KOPT-K1 (cell line): ENCODE measurements at regions not wholly inside any gene's neighbourhood (a gene's known extent, or its start where the extent isn't known, plus 50 kb on each side); places are given as distances from the start of the nearest gene placed in this dataset.
"Not testable (repeated sequence)": the region's sequence is repeated elsewhere in the genome, so short reads cannot be mapped to it uniquely, and the experiment has no call there.

Experiments used
- H3K27ac ChIP-seq: fragments of 200-600 bp; sonication (generic); 2 replicates; pipeline ENCODE4 v1.5.1; 2016; ENCODE audit warnings: antibody characterized with exemption, mild to moderate bottlenecking, low read depth, low read length; ENCODE audit not compliant: poor library complexity, severe bottlenecking
- H3K36me3 ChIP-seq: fragments of 200-600 bp; sonication (generic); 2 replicates; pipeline ENCODE4 v1.5.1; 2017; ENCODE audit warnings: antibody characterized with exemption, mild to moderate bottlenecking, low read length, moderate library complexity; ENCODE audit not compliant: insufficient read depth
- H3K9me3 ChIP-seq: fragments of 200-600 bp; sonication (generic); 2 replicates; pipeline ENCODE4 v1.5.1; 2017; ENCODE audit warnings: antibody characterized with exemption, low read length, mild to moderate bottlenecking; ENCODE audit not compliant: insufficient read depth, poor library complexity, severe bottlenecking

GRCh38 chr4:71211748-71212147 lies 127.1 kb upstream of the SLC4A4 start:
- no peaks in the 10 kb centered on the region for H3K36me3 ChIP-seq
- peaks cover 10% of the 10 kb centered on the region for H3K9me3 ChIP-seq
- no peak overlapping the region for H3K27ac ChIP-seq

- Histone ChIP-seq H3K9me3 (peaks cover 10% of the 10 kb centered on the region), H3K27ac (no peak overlapping the region)
Observed at GRCh38 chr4:71212216-71212615, 126.6 kb upstream of the SLC4A4 start.

GRCh38 chr4:71214578-71214977 lies 124.2 kb upstream of the SLC4A4 start:
- Histone ChIP-seq H3K27ac (no peak overlapping the region), H3K9me3 (peaks cover 10% of the 10 kb centered on the region), H3K36me3 (no peaks in the 10 kb centered on the region)

More at GRCh38 chr4:71212216-71212615, 126.6 kb upstream of the SLC4A4 start:
- no peaks in the 10 kb centered on the region for H3K36me3 ChIP-seq

GRCh38 chr4:71216316-71216959 lies 122.4 kb upstream of the SLC4A4 start:
- Histone ChIP-seq H3K9me3 (peaks cover 10% of the 10 kb centered on the region), H3K27ac (no peak overlapping the region), H3K36me3 (no peaks in the 10 kb centered on the region)

GRCh38 chr4:71217688-71218087 lies 121.1 kb upstream of the SLC4A4 start:
- Histone ChIP-seq H3K9me3 (peaks cover 10% of the 10 kb centered on the region), H3K36me3 (no peaks in the 10 kb centered on the region), H3K27ac (no peak overlapping the region)

GRCh38 chr4:71220848-71221247 lies 118.0 kb upstream of the SLC4A4 start:
- H3K9me3 ChIP-seq, H3K27ac ChIP-seq, H3K36me3 ChIP-seq: not testable (repeated sequence)

GRCh38 chr4:71221510-71222466 lies 117.0 kb upstream of the SLC4A4 start:
- no peak overlapping the region for H3K27ac ChIP-seq
- H3K36me3 ChIP-seq = no peaks in the 10 kb centered on the region

GRCh38 chr4:71222661-71223060 lies 116.2 kb upstream of the SLC4A4 start:
- no peaks in the 10 kb centered on the region for H3K9me3 ChIP-seq
- no peaks in the 10 kb centered on the region for H3K36me3 ChIP-seq
- no peak overlapping the region for H3K27ac ChIP-seq

More at GRCh38 chr4:71221510-71222466, 117.0 kb upstream of the SLC4A4 start:
- no peaks in the 10 kb centered on the region for H3K9me3 ChIP-seq

GRCh38 chr4:71229477-71230270 lies 109.1 kb upstream of the SLC4A4 start:
- no peaks in the 10 kb centered on the region for H3K36me3 ChIP-seq
- no peaks in the 10 kb centered on the region for H3K9me3 ChIP-seq
- H3K27ac ChIP-seq = no peak overlapping the region

GRCh38 chr4:71230271-71231128 lies 108.3 kb upstream of the SLC4A4 start:
- no peaks in the 10 kb centered on the region for H3K9me3 ChIP-seq
- H3K27ac ChIP-seq = no peak overlapping the region
- H3K36me3 ChIP-seq = no peaks in the 10 kb centered on the region

- Histone ChIP-seq H3K9me3 (no peaks in the 10 kb centered on the region), H3K36me3 (no peaks in the 10 kb centered on the region), H3K27ac (no peak overlapping the region)
Observed at GRCh38 chr4:71231129-71232055, 107.4 kb upstream of the SLC4A4 start.

- Histone ChIP-seq H3K27ac (no peak overlapping the region), H3K36me3 (no peaks in the 10 kb centered on the region)
Observed at GRCh38 chr4:71232056-71232430, 106.8 kb upstream of the SLC4A4 start.

GRCh38 chr4:71232846-71233245 lies 106.0 kb upstream of the SLC4A4 start:
- Histone ChIP-seq H3K9me3 (no peaks in the 10 kb centered on the region), H3K27ac (no peak overlapping the region), H3K36me3 (no peaks in the 10 kb centered on the region)

More at GRCh38 chr4:71232056-71232430, 106.8 kb upstream of the SLC4A4 start:
- no peaks in the 10 kb centered on the region for H3K9me3 ChIP-seq
